ENCODE measurements at regions not wholly inside any gene's neighbourhood (a gene's known extent, or its start where the extent isn't known, plus 50 kb on each side); places are given as distances from the start of the nearest gene placed in this dataset.

DNA sequence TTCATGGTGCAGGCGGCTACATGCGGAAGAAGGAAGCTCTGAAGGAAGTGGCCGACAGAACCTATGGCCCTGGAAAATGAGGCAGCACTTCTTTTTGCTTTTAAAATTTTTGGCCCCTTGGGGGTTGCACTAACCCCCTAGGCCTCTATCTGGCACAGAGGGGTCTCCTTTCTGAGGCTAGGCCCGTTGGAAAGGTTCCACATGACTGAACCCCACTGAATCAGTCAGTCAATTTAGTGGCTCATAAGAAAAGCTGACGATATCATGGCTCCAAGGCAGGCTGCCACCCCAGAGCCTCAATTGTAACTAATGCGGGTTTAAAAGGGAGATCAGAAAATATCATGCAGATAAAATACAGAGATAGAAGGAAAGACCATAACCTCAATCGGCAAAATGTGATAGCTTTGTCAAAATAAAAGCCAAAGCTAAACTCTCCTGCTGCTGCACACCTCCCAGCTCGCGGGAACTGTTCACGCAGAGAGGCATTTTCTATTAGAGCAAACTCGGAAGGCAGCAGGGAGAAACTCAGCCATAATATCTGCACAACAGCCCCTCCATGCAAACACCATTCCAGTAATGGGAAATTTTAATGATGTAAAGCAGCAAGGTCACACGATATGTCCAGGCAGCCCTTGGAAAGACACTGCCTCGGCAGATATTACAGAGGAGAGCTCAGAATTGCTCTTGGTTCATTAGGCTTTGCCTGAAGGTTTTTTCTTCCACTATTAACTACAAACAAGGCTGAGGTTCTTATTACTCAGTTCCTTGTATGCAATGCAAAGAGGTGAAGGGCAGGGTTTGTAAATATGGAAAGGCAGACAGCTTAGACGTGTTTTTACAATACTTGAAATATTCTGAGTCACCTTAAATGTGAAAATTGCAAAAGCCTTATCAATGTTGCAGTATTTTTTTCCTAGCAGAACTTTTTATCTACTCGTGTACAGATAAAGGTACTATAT lies 200.4 kb upstream of the PMFBP1 start:
- intact Hi-C loops (cut with DNase I), result no loop called here
- 42 to 49% (median 45%) methylated on average over 15 of the region's 15 CpGs for WGBS, 3 donors

DNA sequence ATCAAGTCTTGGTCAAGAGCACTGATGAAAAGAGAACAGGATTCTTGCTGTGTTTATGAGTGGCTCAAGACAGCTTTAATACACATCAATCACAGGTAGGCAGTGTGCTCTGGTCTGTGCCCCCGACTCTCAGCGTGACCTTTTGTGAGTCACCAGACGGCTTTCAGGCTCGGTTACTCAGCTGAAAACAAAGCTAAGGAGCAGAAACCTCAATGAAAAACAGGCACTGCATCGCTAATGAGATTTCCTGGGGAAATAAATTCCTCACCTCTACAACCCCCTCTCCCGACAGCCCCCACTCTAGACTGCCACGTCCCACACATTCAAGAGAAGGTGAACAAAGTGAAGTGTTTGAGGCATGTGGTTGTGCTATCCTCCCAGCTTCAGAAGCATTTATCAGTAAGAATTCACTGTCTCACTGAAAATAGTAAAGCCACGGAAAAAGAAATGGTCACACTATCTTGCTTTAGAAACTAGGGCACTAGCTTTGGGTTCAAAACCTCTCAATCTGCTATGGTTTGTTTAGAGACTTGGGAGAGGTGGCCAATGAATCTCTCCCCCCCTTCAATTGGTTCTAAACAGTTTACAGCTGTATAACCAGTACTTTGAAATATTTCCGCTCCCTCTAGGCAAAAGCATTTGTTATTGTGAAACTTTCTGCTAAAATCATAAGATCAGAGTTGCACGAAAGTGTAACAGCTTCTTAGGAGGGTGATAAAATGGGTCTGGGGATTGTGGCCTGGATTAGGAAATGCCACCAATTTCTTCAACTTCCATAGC lies 199.5 kb upstream of the PMFBP1 start:
- H3K4me1 ChIP-seq (ENCODE audit: insufficient read depth), result no peaks in the 10 kb centered on the region
- no peak overlapping the region for H3K4me3 ChIP-seq
- H3K27ac ChIP-seq, result no peak overlapping the region
- WGBS, 3 donors, result 40 to 45% (median 44%) methylated on average over 10 of the region's 10 CpGs
- no peaks in the 10 kb centered on the region for H3K36me3 ChIP-seq
- DNase-seq, result no peak
- no peaks in the 10 kb centered on the region for H3K27me3 ChIP-seq
- H3K9me3 ChIP-seq, result no peaks in the 10 kb centered on the region
- intact Hi-C loops (cut with DNase I), result no loop called here
- TF ChIP-seq, protein P1, sequence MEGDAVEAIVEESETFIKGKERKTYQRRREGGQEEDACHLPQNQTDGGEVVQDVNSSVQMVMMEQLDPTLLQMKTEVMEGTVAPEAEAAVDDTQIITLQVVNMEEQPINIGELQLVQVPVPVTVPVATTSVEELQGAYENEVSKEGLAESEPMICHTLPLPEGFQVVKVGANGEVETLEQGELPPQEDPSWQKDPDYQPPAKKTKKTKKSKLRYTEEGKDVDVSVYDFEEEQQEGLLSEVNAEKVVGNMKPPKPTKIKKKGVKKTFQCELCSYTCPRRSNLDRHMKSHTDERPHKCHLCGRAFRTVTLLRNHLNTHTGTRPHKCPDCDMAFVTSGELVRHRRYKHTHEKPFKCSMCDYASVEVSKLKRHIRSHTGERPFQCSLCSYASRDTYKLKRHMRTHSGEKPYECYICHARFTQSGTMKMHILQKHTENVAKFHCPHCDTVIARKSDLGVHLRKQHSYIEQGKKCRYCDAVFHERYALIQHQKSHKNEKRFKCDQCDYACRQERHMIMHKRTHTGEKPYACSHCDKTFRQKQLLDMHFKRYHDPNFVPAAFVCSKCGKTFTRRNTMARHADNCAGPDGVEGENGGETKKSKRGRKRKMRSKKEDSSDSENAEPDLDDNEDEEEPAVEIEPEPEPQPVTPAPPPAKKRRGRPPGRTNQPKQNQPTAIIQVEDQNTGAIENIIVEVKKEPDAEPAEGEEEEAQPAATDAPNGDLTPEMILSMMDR (IDR thresholded peaks at IDR 0.05), result no peak
- TF ChIP-seq POLR2A (IDR thresholded peaks at IDR 0.05) (no peak), EP300 (IDR thresholded peaks at IDR 0.05) (no peak)

More for the DNA sequence above, 200.4 kb upstream of the PMFBP1 start:
- DNase-seq, result no peak
- no peaks in the 10 kb centered on the region for H3K27me3 ChIP-seq
- no peak for TF ChIP-seq EP300 (IDR thresholded peaks at IDR 0.05)
- no peaks in the 10 kb centered on the region for H3K4me1 ChIP-seq (ENCODE audit: insufficient read depth)
- H3K9me3 ChIP-seq, result no peaks in the 10 kb centered on the region
- no peak overlapping the region for H3K27ac ChIP-seq
- no peak overlapping the region for H3K4me3 ChIP-seq
- H3K36me3 ChIP-seq, result no peaks in the 10 kb centered on the region

DNA sequence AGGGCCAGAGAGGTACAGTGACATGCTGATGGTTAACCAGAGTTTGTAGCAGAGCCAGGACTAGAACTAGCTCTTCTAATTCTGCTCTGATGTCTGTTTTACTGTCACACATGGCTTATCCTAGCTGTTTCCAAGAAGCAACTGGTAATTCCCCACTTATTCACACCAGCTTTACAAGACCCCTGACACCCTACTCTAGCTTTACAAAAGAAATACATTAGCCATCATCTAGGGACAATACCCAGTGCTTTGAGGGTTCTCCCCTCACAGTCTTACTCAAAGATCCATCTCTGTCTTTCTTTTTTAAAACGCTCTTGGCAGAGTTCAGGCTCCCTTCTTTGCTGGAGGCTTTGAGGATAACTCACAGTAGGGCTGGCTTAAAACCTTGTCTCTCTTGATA lies 197.3 kb upstream of the PMFBP1 start:
- intact Hi-C loops (cut with DNase I), result no loop called here
- Histone ChIP-seq H3K9me3 (no peaks in the 10 kb centered on the region), H3K27me3 (no peaks in the 10 kb centered on the region), H3K4me3 (no peak overlapping the region), H3K27ac (no peak overlapping the region), H3K4me1 (ENCODE audit: insufficient read depth) (no peaks in the 10 kb centered on the region), H3K36me3 (no peaks in the 10 kb centered on the region)
- DNase-seq, result no peak
- TF ChIP-seq, protein P1 (IDR thresholded peaks at IDR 0.05), result no peak
- TF ChIP-seq POLR2A (IDR thresholded peaks at IDR 0.05), result no peak
- no peak for TF ChIP-seq EP300 (IDR thresholded peaks at IDR 0.05)
- 64 to 93% (median 85%) methylated on average over 1 of the region's 1 CpG for WGBS, 3 donors

DNA sequence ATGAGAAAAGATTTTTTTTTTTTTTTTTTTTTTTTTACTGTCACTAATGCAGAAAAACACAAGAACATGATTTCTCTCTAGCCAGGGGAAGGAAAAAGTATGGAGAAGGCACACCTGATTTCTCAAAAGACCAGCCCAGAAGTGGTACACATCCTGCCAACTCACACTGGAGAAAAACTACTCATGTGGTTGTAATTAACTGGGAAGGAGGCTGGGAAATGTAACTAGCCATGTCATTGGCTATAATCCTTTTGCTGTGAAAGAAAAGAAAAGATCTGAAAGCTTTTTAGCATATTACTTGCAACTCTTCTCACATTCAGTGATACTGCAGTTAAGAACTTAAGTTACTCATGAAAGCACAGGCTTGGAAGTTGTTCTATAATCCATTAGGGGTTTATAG lies 195.9 kb upstream of the PMFBP1 start:
- no peak overlapping the region for H3K4me3 ChIP-seq
- no peaks in the 10 kb centered on the region for H3K27me3 ChIP-seq
- TF ChIP-seq POLR2A (IDR thresholded peaks at IDR 0.05) (no peak), EP300 (IDR thresholded peaks at IDR 0.05) (no peak)
- TF ChIP-seq, protein P1 (IDR thresholded peaks at IDR 0.05), result no peak
- H3K27ac ChIP-seq, result no peak overlapping the region
- no peaks in the 10 kb centered on the region for H3K4me1 ChIP-seq (ENCODE audit: insufficient read depth)
- no peaks in the 10 kb centered on the region for H3K36me3 ChIP-seq
- intact Hi-C loops (cut with DNase I), result no loop called here
- no peaks in the 10 kb centered on the region for H3K9me3 ChIP-seq
- no peak for DNase-seq
